Tibial nerve (tissue), 4 donors: ENCODE measurements at regions not wholly inside any gene's neighbourhood (a gene's known extent, or its start where the extent isn't known, plus 50 kb on each side); places are given as distances from the start of the nearest gene placed in this dataset.

Experiments used
- EP300 ChIP-seq, 2 donors: sonication (generic); formaldehyde crosslinking; IDR thresholded peaks; one replicate each; pipeline ENCODE4 v1.6.1; 2017; ENCODE audit warnings: antibody characterized with exemption in 2 of 2, mild to moderate bottlenecking in 1 of 2
- TF ChIP-seq, protein P1 (sequence below), 5 experiments: fragments of 200-600 bp in 3 of 5; fragments of 450-650 bp in 2 of 5; sonication (generic) in 3 of 5; IDR thresholded peaks; one replicate each; pipeline ENCODE4 v1.5.1; 2016 to 2019; ENCODE audit warnings: antibody characterized with exemption in 5 of 5, mild to moderate bottlenecking in 3 of 5, moderate library complexity in 2 of 5

DNA sequence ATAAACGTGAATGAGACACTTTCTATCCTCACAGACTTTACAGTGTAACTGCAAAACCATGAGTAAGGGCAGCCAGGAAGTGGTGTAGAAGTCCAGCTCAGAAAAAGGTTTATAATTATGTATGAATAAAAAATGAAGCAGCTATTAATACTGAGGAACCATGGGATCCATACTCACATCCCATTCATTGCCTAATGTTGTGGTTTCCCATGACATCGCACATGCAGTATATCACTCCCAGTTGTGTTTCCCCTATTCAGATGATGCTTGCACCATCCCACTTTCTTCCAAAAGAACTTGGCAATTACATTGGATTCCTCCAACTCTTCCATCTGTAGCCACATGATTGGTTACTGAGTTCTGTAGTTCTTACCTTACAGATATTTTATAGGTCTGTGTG lies 74.5 kb upstream of the SEMA3D start:
- no peak for TF ChIP-seq EP300 (IDR thresholded peaks at IDR 0.05)
- TF ChIP-seq, protein P1, sequence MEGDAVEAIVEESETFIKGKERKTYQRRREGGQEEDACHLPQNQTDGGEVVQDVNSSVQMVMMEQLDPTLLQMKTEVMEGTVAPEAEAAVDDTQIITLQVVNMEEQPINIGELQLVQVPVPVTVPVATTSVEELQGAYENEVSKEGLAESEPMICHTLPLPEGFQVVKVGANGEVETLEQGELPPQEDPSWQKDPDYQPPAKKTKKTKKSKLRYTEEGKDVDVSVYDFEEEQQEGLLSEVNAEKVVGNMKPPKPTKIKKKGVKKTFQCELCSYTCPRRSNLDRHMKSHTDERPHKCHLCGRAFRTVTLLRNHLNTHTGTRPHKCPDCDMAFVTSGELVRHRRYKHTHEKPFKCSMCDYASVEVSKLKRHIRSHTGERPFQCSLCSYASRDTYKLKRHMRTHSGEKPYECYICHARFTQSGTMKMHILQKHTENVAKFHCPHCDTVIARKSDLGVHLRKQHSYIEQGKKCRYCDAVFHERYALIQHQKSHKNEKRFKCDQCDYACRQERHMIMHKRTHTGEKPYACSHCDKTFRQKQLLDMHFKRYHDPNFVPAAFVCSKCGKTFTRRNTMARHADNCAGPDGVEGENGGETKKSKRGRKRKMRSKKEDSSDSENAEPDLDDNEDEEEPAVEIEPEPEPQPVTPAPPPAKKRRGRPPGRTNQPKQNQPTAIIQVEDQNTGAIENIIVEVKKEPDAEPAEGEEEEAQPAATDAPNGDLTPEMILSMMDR (IDR thresholded peaks at IDR 0.05) = no peak
